ENCODE measurements at regions not wholly inside any gene's neighbourhood (a gene's known extent, or its start where the extent isn't known, plus 50 kb on each side); places are given as distances from the start of the nearest gene placed in this dataset.
A peak's percentile ranks its signal among the peaks of the same experiment; 100 is the strongest.

DNA sequence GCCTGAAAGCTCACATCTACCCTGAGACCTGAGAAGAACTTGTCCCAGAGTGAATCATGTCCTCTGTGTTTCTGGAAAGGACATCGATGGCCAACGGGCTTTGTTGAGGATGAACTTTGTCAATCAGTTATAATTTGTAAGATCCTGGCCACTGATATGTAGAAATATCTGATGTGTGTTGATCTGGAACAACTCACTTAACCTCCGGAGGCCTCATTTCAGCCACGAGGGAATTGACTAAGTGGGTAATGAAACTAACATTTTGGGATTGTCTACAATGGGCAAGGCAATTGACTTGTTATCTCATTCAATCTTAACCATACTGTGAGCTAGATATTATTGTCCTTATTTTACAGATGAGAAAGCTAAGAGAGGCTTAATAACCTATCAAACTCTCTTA, 468.1 kb upstream of the NRP1 start:
- intact Hi-C loops (cut with DNase I; ENCODE audit: low total_unique reads), result no loop called here
- DNase-seq, result no peak
- Histone ChIP-seq H3K36me3 (no peaks in the 10 kb centered on the region), H3K27ac (no peak overlapping the region), H3K4me1 (no peaks in the 10 kb centered on the region), H3K4me3 (no peak overlapping the region), H3K27me3 (no peaks in the 10 kb centered on the region), H3K9me3 (no peaks in the 10 kb centered on the region)
- TF ChIP-seq, protein P1, sequence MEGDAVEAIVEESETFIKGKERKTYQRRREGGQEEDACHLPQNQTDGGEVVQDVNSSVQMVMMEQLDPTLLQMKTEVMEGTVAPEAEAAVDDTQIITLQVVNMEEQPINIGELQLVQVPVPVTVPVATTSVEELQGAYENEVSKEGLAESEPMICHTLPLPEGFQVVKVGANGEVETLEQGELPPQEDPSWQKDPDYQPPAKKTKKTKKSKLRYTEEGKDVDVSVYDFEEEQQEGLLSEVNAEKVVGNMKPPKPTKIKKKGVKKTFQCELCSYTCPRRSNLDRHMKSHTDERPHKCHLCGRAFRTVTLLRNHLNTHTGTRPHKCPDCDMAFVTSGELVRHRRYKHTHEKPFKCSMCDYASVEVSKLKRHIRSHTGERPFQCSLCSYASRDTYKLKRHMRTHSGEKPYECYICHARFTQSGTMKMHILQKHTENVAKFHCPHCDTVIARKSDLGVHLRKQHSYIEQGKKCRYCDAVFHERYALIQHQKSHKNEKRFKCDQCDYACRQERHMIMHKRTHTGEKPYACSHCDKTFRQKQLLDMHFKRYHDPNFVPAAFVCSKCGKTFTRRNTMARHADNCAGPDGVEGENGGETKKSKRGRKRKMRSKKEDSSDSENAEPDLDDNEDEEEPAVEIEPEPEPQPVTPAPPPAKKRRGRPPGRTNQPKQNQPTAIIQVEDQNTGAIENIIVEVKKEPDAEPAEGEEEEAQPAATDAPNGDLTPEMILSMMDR (IDR thresholded peaks at IDR 0.05), result no peak
- TF ChIP-seq POLR2A (IDR thresholded peaks at IDR 0.05), result no peak

DNA sequence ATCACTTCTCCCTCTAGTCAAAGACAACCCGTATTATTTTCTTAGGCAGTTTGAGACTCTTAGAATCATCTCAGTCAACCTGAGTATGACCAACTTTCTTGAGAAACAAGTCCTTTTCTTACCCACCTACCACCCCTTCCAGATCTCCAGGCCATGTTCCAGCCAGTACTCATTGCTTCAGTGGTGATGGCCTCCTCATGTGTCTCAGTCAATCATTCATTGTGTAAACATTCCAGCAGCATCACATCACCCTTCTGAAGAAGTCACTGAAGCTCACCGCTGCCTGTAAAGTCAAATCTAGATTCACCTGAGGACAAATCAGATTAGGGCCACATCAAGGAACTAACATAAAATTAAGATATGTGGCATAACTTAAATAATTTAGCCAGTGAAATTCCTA, 467.2 kb upstream of the NRP1 start:
- H3K4me1 ChIP-seq, result no peaks in the 10 kb centered on the region
- no peaks in the 10 kb centered on the region for H3K9me3 ChIP-seq
- intact Hi-C loops (cut with DNase I; ENCODE audit: low total_unique reads), result no loop called here
- H3K27me3 ChIP-seq, result no peaks in the 10 kb centered on the region
- no peaks in the 10 kb centered on the region for H3K36me3 ChIP-seq
- no peak overlapping the region for H3K27ac ChIP-seq
- no peak overlapping the region for H3K4me3 ChIP-seq
- no peak for TF ChIP-seq POLR2A (IDR thresholded peaks at IDR 0.05)
- TF ChIP-seq, protein P1 (IDR thresholded peaks at IDR 0.05), result no peak
- no peak for DNase-seq

DNA sequence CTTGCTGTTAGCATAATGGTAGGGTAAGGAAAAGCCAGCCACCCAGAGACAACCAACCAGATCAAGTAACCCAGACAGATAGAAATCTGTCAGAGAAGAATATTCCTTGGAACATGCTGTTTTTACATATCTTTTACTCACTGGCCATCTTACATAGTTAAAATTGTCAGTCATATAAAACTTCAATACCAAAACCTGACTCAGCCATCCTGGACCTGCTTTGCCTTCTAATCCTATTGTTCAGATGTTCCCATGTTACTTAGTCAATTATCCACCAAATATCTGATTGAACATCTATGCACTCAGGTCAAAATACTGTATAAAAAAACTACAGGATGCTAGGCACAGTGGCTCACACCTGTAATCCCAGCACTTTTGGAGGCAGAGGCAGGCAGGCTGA, 466.5 kb upstream of the NRP1 start:
- Histone ChIP-seq H3K9me3 (no peaks in the 10 kb centered on the region), H3K4me1 (no peaks in the 10 kb centered on the region), H3K36me3 (no peaks in the 10 kb centered on the region), H3K27me3 (no peaks in the 10 kb centered on the region), H3K27ac (no peak overlapping the region), H3K4me3 (no peak overlapping the region)
- no peak for DNase-seq
- TF ChIP-seq, protein P1 (IDR thresholded peaks at IDR 0.05), result no peak
- no peak for TF ChIP-seq POLR2A (IDR thresholded peaks at IDR 0.05)
- intact Hi-C loops (cut with DNase I; ENCODE audit: low total_unique reads), result no loop called here

DNA sequence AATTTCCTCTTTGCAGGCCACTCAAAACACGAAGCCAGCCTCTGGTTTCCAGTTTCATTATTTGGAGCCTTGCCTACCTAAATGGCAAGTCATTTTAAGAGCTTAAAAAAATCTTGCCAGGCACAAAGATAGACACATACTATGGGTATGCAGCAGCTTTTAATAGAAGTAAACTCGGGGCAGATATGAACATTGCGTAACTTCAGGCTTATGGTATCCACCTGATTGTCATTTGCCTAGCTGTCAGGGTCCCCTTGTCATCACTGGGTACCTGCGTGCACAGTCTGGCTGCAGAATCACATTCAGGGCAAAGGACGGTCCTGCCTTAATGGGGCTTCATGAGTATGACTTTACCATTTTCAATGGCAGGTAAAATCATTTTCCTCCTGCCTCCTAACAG, 466.1 kb upstream of the NRP1 start:
- Histone ChIP-seq H3K4me3 (no peak overlapping the region), H3K27me3 (no peaks in the 10 kb centered on the region), H3K9me3 (no peaks in the 10 kb centered on the region), H3K4me1 (no peaks in the 10 kb centered on the region), H3K36me3 (no peaks in the 10 kb centered on the region), H3K27ac (no peak overlapping the region)
- intact Hi-C loops (cut with DNase I; ENCODE audit: low total_unique reads), result no loop called here
- TF ChIP-seq, protein P1 (IDR thresholded peaks at IDR 0.05), result no peak
- TF ChIP-seq POLR2A (IDR thresholded peaks at IDR 0.05), result no peak
- no peak for DNase-seq

DNA sequence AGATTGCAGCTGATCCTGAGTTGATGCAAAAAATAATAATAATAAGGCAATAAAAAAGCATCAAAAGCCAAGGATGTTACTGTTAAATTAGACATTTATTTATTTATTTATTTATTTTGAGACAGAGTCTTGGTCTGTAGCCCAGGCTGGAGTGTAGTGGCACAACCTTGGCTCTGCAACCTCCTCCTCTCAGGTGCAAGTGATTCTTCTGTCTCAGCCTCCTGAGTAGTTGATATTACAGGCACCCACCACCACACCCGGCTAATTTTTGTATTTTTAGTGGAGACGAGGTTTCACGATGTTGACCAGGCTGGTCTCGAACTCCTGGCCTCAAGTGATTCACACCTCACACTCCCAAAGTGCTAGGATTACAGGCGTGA, 465.5 kb upstream of the NRP1 start:
- intact Hi-C loops (cut with DNase I; ENCODE audit: low total_unique reads), result no loop called here
- Histone ChIP-seq H3K9me3 (no peaks in the 10 kb centered on the region), H3K36me3 (no peaks in the 10 kb centered on the region), H3K27me3 (no peaks in the 10 kb centered on the region), H3K4me3 (no peak overlapping the region), H3K27ac (no peak overlapping the region), H3K4me1 (no peaks in the 10 kb centered on the region)
- no peak for DNase-seq
- TF ChIP-seq POLR2A (IDR thresholded peaks at IDR 0.05), result no peak

DNA sequence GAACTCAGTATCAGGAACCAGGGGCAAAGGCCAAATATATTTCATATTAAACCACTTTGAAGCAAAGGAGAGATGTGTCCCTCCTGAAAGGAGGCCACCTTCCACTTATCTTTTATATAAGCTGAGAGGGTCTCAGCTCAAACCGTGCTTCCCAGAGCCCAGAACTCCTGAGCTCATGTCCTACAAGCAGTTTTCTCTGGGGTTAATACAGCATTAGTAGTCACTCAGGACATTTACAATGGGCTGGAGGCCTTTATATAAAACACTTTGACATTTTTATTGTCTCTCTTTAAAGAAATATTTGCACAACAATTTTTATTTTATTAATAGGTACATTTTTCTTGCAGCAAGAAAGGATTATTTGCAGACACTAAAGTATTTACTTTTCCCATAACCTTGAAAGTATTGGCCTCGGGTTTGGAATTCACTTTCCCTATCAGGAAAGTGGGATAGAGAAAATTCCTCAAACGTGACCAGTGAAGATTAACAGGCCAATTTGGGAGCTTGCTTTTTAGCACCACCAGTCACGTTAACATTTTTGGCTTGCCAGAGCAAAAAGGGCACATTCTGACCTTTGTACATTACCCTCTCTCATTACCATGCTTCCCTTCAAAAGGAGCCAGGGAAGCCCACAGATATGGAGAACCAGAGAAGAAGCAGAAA, 464.9 kb upstream of the NRP1 start:
- no peak for DNase-seq
- no peaks in the 10 kb centered on the region for H3K36me3 ChIP-seq
- intact Hi-C loops (cut with DNase I; ENCODE audit: low total_unique reads), result no loop called here
- no peak overlapping the region for H3K4me3 ChIP-seq
- no peak for TF ChIP-seq POLR2A (IDR thresholded peaks at IDR 0.05)
- no peaks in the 10 kb centered on the region for H3K27me3 ChIP-seq
- no peaks in the 10 kb centered on the region for H3K4me1 ChIP-seq
- H3K9me3 ChIP-seq, result no peaks in the 10 kb centered on the region
- peak overlapping the region in 1 of 2 donors; percentile 13 for H3K27ac ChIP-seq

Data from uterus (tissue), 3 donors.